ENCODE measurements at regions not wholly inside any gene's neighbourhood (a gene's known extent, or its start where the extent isn't known, plus 50 kb on each side); places are given as distances from the start of the nearest gene placed in this dataset.

GRCh38 chr5:3913279-3913678 is 317.6 kb downstream of the IRX1 start:
- no peak overlapping the region for H3K27ac ChIP-seq (ENCODE audit: insufficient read depth, low read depth, low read length, poor library complexity, severe bottlenecking)
- H3K4me1 ChIP-seq (ENCODE audit: control insufficient read depth, insufficient read depth, low read length): no peaks in the 10 kb centered on the region
- no peaks in the 10 kb centered on the region for H3K36me3 ChIP-seq (ENCODE audit: control insufficient read depth, insufficient read depth, low read length)
- WGBS, 2 experiments: 92 to 95% methylated on average over 3 of the region's 3 CpGs
- no peak overlapping the region for H3K4me3 ChIP-seq (ENCODE audit: insufficient read depth, low read depth, low read length)
- H3K27me3 ChIP-seq (ENCODE audit: control insufficient read depth, insufficient read depth, low read length, poor library complexity, severe bottlenecking): no peaks in the 10 kb centered on the region
- H3K9me3 ChIP-seq (ENCODE audit: control insufficient read depth, low read length): no peaks in the 10 kb centered on the region

DNA sequence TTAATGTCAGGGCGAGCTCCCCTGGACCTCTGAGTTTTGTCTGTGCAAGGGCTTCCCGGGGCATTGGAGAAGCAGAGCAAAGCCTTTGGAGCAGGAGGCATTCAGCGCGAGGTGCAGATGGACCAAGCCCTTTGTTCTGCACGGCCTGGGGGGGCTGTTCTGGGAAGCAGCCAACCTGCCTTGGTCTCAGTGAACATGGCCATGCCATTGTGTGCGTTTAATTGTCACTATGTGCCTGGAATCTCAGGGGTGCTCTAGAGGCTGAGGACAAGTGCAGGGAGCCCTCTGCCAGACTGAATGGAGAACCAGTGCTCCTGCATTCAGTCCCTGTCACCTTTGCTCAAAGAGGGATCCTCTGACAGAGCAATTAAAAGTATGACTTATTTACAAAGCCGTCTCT is 329.4 kb downstream of the IRX1 start:
- H3K27ac ChIP-seq (ENCODE audit: insufficient read depth, low read depth, low read length, poor library complexity, severe bottlenecking): no peak overlapping the region
- 75 to 80% methylated on average over 7 of the region's 7 CpGs for WGBS, 2 experiments
- H3K9me3 ChIP-seq (ENCODE audit: control insufficient read depth, low read length): no peaks in the 10 kb centered on the region
- no peaks in the 10 kb centered on the region for H3K4me1 ChIP-seq (ENCODE audit: control insufficient read depth, insufficient read depth, low read length)
- no peaks in the 10 kb centered on the region for H3K36me3 ChIP-seq (ENCODE audit: control insufficient read depth, insufficient read depth, low read length)
- H3K27me3 ChIP-seq (ENCODE audit: control insufficient read depth, insufficient read depth, low read length, poor library complexity, severe bottlenecking): no peaks in the 10 kb centered on the region
- no peak overlapping the region for H3K4me3 ChIP-seq (ENCODE audit: insufficient read depth, low read depth, low read length)

DNA sequence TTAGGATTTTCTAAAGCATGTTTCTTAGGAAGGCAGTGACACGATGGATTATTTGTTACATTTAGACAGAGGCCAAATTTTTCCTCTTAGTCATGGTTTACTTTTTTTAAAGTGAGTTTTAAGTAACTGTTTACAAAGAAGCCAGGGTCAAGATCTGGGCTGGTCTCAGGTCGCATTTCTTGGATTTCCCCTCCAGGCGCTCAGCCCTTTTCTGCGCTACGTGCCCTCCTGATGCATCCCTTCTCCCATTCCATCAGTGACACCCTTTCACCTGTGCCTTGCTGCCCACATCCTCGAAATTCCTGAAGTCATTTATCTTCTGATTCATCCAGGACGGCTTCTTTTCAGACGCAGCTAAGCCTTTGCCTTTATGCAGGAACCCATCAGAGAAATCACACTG is 330.3 kb downstream of the IRX1 start:
- H3K4me1 ChIP-seq (ENCODE audit: control insufficient read depth, insufficient read depth, low read length): no peaks in the 10 kb centered on the region
- no peaks in the 10 kb centered on the region for H3K27me3 ChIP-seq (ENCODE audit: control insufficient read depth, insufficient read depth, low read length, poor library complexity, severe bottlenecking)
- no peaks in the 10 kb centered on the region for H3K9me3 ChIP-seq (ENCODE audit: control insufficient read depth, low read length)
- no peaks in the 10 kb centered on the region for H3K36me3 ChIP-seq (ENCODE audit: control insufficient read depth, insufficient read depth, low read length)
- WGBS, 2 experiments: 91 to 94% methylated on average over 8 of the region's 8 CpGs
- H3K4me3 ChIP-seq (ENCODE audit: insufficient read depth, low read depth, low read length): no peak overlapping the region
- H3K27ac ChIP-seq (ENCODE audit: insufficient read depth, low read depth, low read length, poor library complexity, severe bottlenecking): no peak overlapping the region

DNA sequence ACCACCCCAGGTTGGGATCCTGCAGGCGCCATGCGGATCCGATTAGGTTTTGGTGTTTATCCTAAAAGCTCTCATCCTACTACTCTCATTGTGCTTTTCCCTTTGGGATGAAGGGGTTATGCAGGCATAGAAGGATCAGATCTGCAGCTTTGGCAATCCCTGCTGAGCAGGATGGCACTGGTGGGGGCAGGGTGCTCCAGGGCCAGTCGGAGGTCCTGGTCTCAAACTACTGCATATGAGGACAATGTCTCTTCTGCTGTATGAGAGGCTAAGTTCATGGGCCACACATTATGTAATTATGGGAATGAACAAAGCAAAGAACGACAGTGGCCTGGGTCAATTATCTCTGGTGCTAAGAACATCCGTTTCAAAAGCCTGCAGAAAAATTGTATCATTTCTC is 334.2 kb downstream of the IRX1 start:
- Histone ChIP-seq H3K4me1 (ENCODE audit: control insufficient read depth, insufficient read depth, low read length) (no peaks in the 10 kb centered on the region), H3K27ac (ENCODE audit: insufficient read depth, low read depth, low read length, poor library complexity, severe bottlenecking) (no peak overlapping the region), H3K9me3 (ENCODE audit: control insufficient read depth, low read length) (no peaks in the 10 kb centered on the region), H3K27me3 (ENCODE audit: control insufficient read depth, insufficient read depth, low read length, poor library complexity, severe bottlenecking) (no peaks in the 10 kb centered on the region), H3K4me3 (ENCODE audit: insufficient read depth, low read depth, low read length) (no peak overlapping the region), H3K36me3 (ENCODE audit: control insufficient read depth, insufficient read depth, low read length) (no peaks in the 10 kb centered on the region)
- WGBS, 2 experiments: 91 to 95% methylated on average over 5 to 6 of the region's 6 CpGs

DNA sequence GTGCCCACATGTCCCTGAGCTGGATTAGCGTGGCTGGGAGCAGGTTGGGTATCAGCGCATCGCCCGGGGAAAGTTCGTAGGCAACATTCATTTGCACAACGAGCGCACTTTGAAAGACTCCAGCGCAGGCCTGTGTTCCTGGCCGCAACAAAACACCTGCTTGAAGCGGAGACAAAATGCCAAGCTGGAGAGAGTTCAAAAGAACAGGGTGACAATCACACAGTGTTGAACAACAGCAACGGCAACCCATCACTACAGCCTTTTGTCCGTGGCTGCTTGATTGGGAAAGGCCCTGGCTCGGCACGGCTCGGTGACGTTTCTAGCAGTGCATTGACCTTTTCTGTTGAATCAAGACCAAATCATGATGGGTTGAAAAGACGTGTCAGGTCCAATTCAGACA is 336.3 kb downstream of the IRX1 start:
- 87% methylated on average over 17 of the region's 17 CpGs for WGBS, 2 experiments
- Histone ChIP-seq H3K4me1 (ENCODE audit: control insufficient read depth, insufficient read depth, low read length) (no peaks in the 10 kb centered on the region), H3K27ac (ENCODE audit: insufficient read depth, low read depth, low read length, poor library complexity, severe bottlenecking) (no peak overlapping the region), H3K27me3 (ENCODE audit: control insufficient read depth, insufficient read depth, low read length, poor library complexity, severe bottlenecking) (no peaks in the 10 kb centered on the region), H3K36me3 (ENCODE audit: control insufficient read depth, insufficient read depth, low read length) (no peaks in the 10 kb centered on the region), H3K4me3 (ENCODE audit: insufficient read depth, low read depth, low read length) (no peak overlapping the region), H3K9me3 (ENCODE audit: control insufficient read depth, low read length) (no peaks in the 10 kb centered on the region)

DNA sequence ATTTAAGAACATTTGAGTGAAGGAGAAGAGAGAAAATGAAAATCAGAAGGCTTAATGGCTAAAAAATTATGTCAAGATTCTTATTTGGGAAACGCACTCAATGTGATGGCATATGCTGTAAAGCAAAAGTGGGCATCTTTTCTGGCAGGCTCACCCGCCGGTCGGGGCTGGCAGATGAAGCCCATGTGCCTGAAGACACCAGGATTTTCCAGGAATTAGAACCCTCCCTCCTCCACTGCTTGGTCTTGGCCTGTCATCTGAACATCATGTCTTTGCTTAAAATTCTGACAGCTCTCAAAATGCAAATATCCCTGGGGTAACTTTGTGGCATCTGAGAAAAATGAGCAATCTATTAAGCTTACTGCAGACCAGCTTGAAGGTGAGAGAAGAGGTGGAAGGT is 337.9 kb downstream of the IRX1 start:
- Histone ChIP-seq H3K27ac (ENCODE audit: insufficient read depth, low read depth, low read length, poor library complexity, severe bottlenecking) (no peak overlapping the region), H3K4me1 (ENCODE audit: control insufficient read depth, insufficient read depth, low read length) (no peaks in the 10 kb centered on the region), H3K9me3 (ENCODE audit: control insufficient read depth, low read length) (no peaks in the 10 kb centered on the region), H3K4me3 (ENCODE audit: insufficient read depth, low read depth, low read length) (no peak overlapping the region), H3K27me3 (ENCODE audit: control insufficient read depth, insufficient read depth, low read length, poor library complexity, severe bottlenecking) (no peaks in the 10 kb centered on the region), H3K36me3 (ENCODE audit: control insufficient read depth, insufficient read depth, low read length) (no peaks in the 10 kb centered on the region)
- WGBS, 2 experiments: 94 to 97% methylated on average over 4 of the region's 4 CpGs

- no peaks in the 10 kb centered on the region for H3K4me1 ChIP-seq (ENCODE audit: control insufficient read depth, insufficient read depth, low read length)
- H3K4me3 ChIP-seq (ENCODE audit: insufficient read depth, low read depth, low read length): no peak overlapping the region
- no peaks in the 10 kb centered on the region for H3K27me3 ChIP-seq (ENCODE audit: control insufficient read depth, insufficient read depth, low read length, poor library complexity, severe bottlenecking)
- WGBS, 2 experiments: 88 to 100% methylated on average over 2 of the region's 2 CpGs
- H3K27ac ChIP-seq (ENCODE audit: insufficient read depth, low read depth, low read length, poor library complexity, severe bottlenecking): no peak overlapping the region
- no peaks in the 10 kb centered on the region for H3K36me3 ChIP-seq (ENCODE audit: control insufficient read depth, insufficient read depth, low read length)
- no peaks in the 10 kb centered on the region for H3K9me3 ChIP-seq (ENCODE audit: control insufficient read depth, low read length)
These were observed 338.3 kb downstream of the IRX1 start for GRCh38 chr5:3933966-3934365.

DNA sequence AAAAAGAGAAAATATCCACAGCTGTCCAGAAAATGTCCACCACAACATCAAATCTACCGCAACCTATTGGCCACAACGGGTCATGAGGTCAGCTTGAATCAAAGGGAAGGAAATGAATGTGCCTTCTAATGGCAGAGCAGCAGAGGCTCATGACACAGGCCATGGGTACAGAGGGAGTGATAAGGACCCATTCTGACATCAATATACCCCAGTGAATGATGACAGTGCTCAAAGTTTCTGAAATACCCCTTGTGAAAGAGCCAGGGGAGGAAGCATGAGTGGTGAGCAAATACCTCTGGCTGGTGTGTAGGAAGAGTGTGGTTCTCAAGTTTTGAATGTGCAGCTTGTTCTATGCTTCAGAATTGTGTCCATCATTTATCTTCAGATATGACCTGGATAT is 348.2 kb downstream of the IRX1 start:
- Histone ChIP-seq H3K27ac (ENCODE audit: insufficient read depth, low read depth, low read length, poor library complexity, severe bottlenecking) (no peak overlapping the region), H3K27me3 (ENCODE audit: control insufficient read depth, insufficient read depth, low read length, poor library complexity, severe bottlenecking) (no peaks in the 10 kb centered on the region), H3K4me3 (ENCODE audit: insufficient read depth, low read depth, low read length) (no peak overlapping the region), H3K36me3 (ENCODE audit: control insufficient read depth, insufficient read depth, low read length) (no peaks in the 10 kb centered on the region), H3K4me1 (ENCODE audit: control insufficient read depth, insufficient read depth, low read length) (no peaks in the 10 kb centered on the region), H3K9me3 (ENCODE audit: control insufficient read depth, low read length) (no peaks in the 10 kb centered on the region)
- WGBS, 2 experiments: 100% methylated on average over 2 of the region's 2 CpGs

DNA sequence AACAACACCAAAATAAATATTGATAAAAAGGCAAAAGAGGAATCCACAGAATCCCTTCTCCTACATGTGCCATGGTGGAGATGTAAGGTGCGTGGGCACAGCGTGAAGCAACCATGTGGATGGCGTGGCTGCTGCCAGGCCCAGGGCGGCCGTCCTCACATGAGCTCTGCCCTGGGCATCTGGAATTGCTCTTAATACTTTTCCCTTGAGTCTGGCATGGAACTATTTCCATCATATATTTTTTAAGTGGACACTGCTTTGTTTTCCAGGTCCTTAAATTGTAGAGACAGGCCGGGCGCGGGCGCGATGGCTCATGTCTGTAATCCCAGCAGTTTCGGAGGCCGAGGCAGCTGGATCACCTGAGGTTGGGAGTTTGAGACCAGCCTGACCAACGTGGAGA is 349.3 kb downstream of the IRX1 start:
- Histone ChIP-seq H3K4me1 (ENCODE audit: control insufficient read depth, insufficient read depth, low read length) (no peaks in the 10 kb centered on the region), H3K27me3 (ENCODE audit: control insufficient read depth, insufficient read depth, low read length, poor library complexity, severe bottlenecking) (no peaks in the 10 kb centered on the region), H3K36me3 (ENCODE audit: control insufficient read depth, insufficient read depth, low read length) (no peaks in the 10 kb centered on the region), H3K9me3 (ENCODE audit: control insufficient read depth, low read length) (no peaks in the 10 kb centered on the region), H3K4me3 (ENCODE audit: insufficient read depth, low read depth, low read length) (no peak overlapping the region), H3K27ac (ENCODE audit: insufficient read depth, low read depth, low read length, poor library complexity, severe bottlenecking) (no peak overlapping the region)
- 94% methylated on average over 13 of the region's 13 CpGs for WGBS, 2 experiments

DNA sequence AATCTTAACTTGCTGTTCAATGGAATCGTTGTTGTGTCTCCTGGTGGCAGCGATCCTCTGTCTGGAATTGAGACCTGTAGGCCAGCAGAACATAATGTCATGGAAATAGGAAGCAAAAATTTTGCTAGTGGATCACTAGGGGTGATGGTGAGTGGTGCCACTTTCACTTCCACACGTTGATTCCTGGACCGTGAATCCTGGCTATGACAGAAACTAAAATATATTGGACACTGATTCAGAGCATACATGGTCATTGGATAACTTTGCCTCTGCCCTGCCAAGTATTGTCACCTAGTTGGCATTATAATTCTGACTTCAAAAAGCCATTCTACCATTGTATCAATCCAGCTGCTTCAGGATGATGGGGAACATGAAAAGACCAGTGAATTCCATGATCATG is 353.2 kb downstream of the IRX1 start:
- Histone ChIP-seq H3K27me3 (ENCODE audit: control insufficient read depth, insufficient read depth, low read length, poor library complexity, severe bottlenecking) (no peaks in the 10 kb centered on the region), H3K4me3 (ENCODE audit: insufficient read depth, low read depth, low read length) (no peak overlapping the region), H3K36me3 (ENCODE audit: control insufficient read depth, insufficient read depth, low read length) (no peaks in the 10 kb centered on the region), H3K4me1 (ENCODE audit: control insufficient read depth, insufficient read depth, low read length) (no peaks in the 10 kb centered on the region), H3K27ac (ENCODE audit: insufficient read depth, low read depth, low read length, poor library complexity, severe bottlenecking) (no peak overlapping the region), H3K9me3 (ENCODE audit: control insufficient read depth, low read length) (no peaks in the 10 kb centered on the region)
- 92 to 93% methylated on average over 4 of the region's 4 CpGs for WGBS, 2 experiments

GRCh38 chr5:3954199-3954598 is 358.6 kb downstream of the IRX1 start:
- Histone ChIP-seq H3K4me1 (ENCODE audit: control insufficient read depth, insufficient read depth, low read length) (no peaks in the 10 kb centered on the region), H3K27ac (ENCODE audit: insufficient read depth, low read depth, low read length, poor library complexity, severe bottlenecking) (no peak overlapping the region), H3K9me3 (ENCODE audit: control insufficient read depth, low read length) (no peaks in the 10 kb centered on the region), H3K27me3 (ENCODE audit: control insufficient read depth, insufficient read depth, low read length, poor library complexity, severe bottlenecking) (no peaks in the 10 kb centered on the region), H3K4me3 (ENCODE audit: insufficient read depth, low read depth, low read length) (no peak overlapping the region), H3K36me3 (ENCODE audit: control insufficient read depth, insufficient read depth, low read length) (no peaks in the 10 kb centered on the region)
- WGBS, 2 experiments: 80 to 82% methylated on average over 3 of the region's 3 CpGs

Data from ectodermal cell (in vitro differentiated cells).